ENCODE measurements at regions not wholly inside any gene's neighbourhood (a gene's known extent, or its start where the extent isn't known, plus 50 kb on each side); places are given as distances from the start of the nearest gene placed in this dataset.

DNA sequence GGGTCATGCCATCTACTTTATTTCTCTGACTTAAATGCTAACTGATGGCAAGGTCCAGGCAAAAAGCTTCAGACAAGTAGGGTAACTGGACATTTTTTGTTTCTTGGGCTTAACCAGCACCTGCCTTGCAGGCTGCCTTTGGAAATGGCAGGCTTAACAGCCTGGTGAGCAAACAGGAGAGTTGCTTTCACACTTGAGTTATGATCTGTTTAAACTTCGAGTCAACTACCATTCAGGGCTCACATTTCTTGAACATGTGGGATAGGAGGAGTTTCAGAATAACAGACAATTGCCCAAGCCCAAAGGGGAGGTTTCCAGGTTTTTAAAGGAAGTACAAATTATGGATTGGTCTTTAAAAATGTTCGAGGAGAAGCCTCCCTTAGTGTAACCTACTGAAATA, 724.6 kb upstream of the SORCS1 start:
- TF ChIP-seq, protein P1, sequence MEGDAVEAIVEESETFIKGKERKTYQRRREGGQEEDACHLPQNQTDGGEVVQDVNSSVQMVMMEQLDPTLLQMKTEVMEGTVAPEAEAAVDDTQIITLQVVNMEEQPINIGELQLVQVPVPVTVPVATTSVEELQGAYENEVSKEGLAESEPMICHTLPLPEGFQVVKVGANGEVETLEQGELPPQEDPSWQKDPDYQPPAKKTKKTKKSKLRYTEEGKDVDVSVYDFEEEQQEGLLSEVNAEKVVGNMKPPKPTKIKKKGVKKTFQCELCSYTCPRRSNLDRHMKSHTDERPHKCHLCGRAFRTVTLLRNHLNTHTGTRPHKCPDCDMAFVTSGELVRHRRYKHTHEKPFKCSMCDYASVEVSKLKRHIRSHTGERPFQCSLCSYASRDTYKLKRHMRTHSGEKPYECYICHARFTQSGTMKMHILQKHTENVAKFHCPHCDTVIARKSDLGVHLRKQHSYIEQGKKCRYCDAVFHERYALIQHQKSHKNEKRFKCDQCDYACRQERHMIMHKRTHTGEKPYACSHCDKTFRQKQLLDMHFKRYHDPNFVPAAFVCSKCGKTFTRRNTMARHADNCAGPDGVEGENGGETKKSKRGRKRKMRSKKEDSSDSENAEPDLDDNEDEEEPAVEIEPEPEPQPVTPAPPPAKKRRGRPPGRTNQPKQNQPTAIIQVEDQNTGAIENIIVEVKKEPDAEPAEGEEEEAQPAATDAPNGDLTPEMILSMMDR (IDR thresholded peaks at IDR 0.05), result no peak
- no peak for TF ChIP-seq POLR2A (IDR thresholded peaks at IDR 0.05)

All from heart left ventricle (tissue), 13 donors.